HG03558 (cell line): ENCODE measurements at regions not wholly inside any gene's neighbourhood (a gene's known extent, or its start where the extent isn't known, plus 50 kb on each side); places are given as distances from the start of the nearest gene placed in this dataset.
"Not testable (repeated sequence)": the region's sequence is repeated elsewhere in the genome, so short reads cannot be mapped to it uniquely, and the experiment has no call there.

ENCODE experiments used
- ATAC-seq: cut with Tn5 transposase; IDR thresholded peaks from one replicate; pipeline ENCODE4 v1.9.1; 2021; ENCODE audit warnings: moderate number of reproducible peaks; ENCODE audit not compliant: unreplicated experiment; ENCODE audit errors: extremely low read depth

GRCh38 chr6:74892091-74892490 is 313.8 kb downstream of the COL12A1 start:
- ATAC-seq, result no peak

DNA sequence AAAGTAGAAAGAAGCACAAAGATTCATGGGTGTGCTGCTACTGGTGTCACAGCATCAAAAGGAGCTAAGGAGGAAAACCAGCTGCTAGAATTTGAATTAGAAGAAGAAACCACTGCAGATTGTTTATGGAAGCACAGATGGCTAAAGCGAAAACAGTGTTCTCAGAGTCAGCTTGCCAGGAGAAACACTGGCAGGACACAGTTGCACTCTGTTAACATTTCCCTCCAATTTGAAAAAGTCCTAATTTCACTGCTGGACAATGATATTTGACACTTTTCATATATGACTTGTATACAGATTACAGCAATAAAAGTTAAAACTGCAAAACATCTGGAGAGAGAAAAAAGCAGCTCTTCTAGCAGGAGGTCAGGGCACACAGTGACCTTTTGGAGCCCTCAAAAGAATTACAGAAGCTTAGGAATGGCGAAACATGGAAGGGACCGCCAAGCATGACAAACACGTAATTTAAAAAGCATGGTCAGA is 314.5 kb downstream of the COL12A1 start:
- no peak for ATAC-seq

DNA sequence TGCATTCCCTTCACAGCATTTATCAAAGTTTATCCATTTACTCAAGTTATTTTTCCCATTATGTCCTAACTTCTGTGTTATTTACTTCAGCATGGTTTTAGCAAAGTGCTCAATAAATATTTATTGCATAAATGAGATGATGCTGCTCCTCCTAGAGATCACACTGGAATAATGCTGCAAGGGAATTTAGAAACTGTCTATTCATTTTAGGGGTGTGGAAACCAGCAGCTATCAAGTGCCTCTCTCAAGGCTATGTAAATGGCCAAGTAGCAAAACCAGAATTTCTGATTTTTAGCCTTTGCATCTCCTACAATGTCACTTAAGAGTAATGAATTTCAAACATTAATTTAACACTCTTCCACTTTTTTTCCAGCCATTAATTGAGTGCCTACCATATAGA is 316.2 kb downstream of the COL12A1 start:
- ATAC-seq, result no peak

DNA sequence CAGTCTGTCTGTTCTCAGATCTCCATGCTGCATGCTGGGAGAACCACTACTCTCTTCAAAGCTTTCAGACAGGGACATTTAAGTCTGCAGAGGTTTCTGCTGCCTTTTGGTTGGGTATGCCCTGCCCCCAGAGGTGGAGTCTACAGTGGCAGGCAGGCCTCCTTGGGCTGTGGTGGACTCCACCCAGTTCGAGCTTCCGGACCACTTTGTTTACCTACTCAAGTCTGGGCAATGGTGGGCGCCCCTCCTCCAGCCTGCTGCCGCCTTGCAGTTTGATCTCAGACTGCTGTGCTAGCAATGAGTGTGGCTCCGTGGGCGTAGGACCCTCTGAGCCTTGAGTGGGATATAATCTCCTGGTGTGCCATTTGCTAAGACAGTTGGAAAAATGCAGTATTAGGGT is 317.1 kb downstream of the COL12A1 start:
- not testable (repeated sequence) for ATAC-seq

- no peak for ATAC-seq
Measured at GRCh38 chr6:74879976-74880375, 325.9 kb downstream of the COL12A1 start.

GRCh38 chr6:74879234-74879633 is 326.6 kb downstream of the COL12A1 start:
- no peak for ATAC-seq

DNA sequence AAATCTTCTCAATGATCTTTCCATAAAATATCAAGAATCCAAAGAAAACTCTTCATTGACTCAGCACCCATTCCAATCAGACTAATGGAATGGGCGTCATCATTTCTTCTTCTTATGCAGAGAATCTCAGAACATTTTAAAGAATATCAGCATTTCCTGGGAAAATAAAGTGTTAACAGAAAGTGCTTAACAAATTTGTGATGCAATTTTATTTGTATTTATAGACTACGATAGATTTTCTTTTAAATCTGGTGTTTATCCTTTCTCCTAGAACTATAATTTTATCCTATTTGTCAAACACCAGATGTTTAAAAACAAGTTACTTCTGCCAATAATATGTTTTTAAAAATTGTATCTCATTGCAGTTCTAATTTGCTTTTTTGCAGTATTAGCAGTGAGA is 330.7 kb downstream of the COL12A1 start:
- no peak for ATAC-seq

GRCh38 chr6:74872754-74873476 is 332.9 kb downstream of the COL12A1 start:
- no peak for ATAC-seq

- ATAC-seq, result no peak
Measured at GRCh38 chr6:74871757-74872156, 334.1 kb downstream of the COL12A1 start.

DNA sequence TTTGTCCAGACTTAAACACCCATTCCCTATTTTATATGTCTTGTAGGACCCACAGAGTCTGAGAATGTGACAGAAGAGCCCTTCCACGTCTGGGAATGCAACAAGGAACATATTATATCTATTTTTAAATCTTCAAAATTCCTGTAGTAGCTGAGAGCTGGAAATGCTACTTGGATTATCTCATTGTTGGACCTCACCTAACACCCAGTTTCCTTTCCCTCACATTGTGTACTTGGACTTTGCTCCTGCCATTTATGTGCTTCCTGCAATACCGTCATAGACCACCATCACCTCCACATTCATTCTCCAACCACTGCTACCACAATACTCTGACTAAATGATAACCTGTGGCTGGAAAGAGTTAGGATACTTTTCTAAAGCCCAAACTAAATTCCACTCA is 335.4 kb downstream of the COL12A1 start:
- no peak for ATAC-seq

GRCh38 chr6:74867291-74867690 is 338.6 kb downstream of the COL12A1 start:
- no peak for ATAC-seq

DNA sequence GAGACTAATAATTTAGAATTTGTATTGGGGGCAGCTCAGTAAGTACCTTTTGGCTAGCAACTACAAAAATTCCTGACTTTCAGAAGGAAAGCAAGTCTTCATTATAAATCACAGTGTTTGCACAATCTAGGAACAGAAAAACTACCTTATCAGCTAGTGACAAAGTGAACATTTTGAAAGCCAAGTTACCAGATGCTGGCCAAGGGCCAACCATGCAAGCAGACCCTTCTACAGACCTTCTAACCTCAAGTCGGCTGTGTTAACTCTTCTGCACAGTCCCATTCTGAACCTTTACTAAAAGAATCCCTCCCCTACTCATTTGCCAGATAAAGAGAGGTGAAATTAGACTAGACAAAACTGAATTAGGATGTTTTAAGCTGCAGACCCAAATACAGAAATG is 341.9 kb downstream of the COL12A1 start:
- ATAC-seq, result no peak

DNA sequence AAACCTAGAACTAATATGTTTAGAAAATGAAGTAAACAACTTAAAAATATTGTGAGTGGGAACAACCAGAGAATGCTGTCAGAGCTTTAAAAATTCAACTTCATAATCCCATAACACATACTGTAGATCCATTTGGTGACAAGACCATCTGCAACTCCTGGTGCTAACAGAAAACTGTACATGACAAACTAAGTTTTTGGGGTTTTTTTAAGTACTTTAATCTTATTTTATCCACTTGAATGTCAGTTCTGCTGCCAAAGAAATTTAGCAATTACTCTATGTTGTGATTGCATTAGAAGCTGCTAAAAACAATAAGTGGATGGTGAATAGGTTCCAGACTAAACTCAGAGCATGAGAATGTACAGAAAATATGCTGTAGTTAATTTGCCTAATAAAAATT is 345.4 kb downstream of the COL12A1 start:
- no peak for ATAC-seq

- no peak for ATAC-seq
Measured at GRCh38 chr6:74857157-74857556, 348.7 kb downstream of the COL12A1 start.

DNA sequence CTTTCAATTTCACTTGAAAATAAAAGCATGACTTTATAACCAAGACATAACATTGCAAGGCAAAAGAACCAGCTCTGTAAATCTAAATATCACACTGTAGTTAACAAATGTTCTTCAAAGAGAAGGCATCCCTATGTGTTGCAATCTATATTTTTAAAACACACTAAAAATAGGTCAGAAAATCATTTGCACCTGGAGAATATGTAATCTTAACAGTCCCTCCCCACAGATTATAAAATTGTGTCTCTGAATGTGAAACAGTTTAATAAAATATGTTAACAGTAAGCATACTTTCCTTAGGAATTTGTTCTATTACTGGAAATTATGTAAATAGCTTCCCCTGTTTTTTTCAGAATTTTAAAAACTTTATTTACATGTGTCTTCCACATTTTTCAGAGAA is 351.9 kb downstream of the COL12A1 start:
- ATAC-seq, result no peak

GRCh38 chr6:74851596-74851995 is 354.3 kb downstream of the COL12A1 start:
- no peak for ATAC-seq

- ATAC-seq, result no peak
Measured at GRCh38 chr6:74840953-74841352, 364.9 kb downstream of the COL12A1 start.

- no peak for ATAC-seq
Measured at GRCh38 chr6:74834967-74835366, 370.9 kb downstream of the COL12A1 start.

DNA sequence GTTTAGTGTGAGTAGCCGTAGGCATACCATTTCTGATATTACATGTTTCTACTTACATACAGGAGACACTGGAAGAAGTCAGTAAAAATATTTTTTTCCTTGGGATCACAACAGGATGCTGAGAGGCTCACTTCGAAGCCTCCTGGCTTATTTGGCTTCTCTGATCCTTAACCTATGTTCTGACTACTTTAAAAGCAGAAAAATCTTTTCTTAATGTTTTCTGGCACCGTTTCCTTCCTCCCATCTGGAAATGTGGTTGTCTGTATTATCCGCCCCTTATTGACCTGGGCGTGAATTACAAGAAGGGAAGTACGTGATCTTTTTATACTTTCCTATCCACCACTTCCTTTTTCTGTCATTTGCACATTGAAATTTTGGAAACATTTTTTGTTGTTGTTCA is 379.6 kb downstream of the COL12A1 start:
- ATAC-seq, result no peak

- no peak for ATAC-seq
Measured at GRCh38 chr6:74814440-74814839, 391.4 kb downstream of the COL12A1 start.

DNA sequence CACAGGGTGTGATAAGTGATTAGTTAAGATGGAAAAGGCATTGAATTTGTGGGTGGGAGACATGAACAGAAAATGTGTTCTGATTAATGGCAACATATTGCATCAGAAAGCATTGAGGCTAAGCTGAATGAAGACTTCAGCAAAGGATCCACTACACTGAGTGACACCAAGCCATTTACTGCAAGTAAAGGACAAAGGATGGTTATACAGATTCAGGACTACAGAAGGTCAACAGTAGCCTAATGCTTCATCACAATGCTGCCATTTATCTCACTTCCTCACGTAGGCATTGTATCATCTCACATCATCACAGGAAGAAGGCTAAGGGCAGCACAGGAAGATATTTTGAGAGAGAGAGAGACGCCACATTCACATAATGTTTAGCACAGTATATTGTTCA is 398.2 kb downstream of the COL12A1 start:
- no peak for ATAC-seq

DNA sequence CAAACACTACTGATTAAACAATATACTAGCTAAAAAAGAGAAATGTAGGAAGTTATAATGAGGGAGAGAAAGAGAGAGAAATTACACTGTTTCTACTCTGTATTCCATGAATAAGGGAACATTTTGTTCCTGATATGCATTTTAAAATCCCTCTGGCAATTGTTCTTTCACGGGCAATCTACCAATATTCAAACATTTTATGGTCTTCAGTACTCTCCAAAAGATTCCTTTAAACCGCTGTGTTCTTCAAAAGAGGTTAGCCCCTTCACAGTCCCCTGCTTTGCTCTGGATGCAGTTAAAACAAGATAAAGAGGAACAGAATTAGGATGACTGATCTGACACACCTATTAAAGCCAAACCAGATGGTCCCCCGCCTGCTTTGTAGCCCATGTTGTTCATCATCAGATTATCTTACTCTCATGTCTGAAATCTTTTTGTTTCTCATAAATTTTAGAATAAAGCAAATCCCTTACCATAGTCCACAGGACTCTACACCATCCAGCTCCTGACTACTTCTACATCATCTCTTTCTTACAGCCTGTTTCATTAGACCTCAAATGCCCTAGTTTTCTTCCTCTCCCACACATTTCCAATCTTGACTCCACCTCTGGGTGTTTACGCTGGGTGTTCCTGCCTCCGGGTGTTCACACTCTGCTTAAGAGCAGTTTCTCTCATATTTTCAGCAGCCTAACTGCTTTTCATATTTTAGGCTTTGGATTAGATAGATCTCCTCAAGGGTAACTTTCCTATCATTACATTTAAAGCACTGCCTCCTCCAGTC is 399.7 kb downstream of the COL12A1 start:
- ATAC-seq, result no peak
